MM.1S (cell line): ENCODE measurements at regions not wholly inside any gene's neighbourhood (a gene's known extent, or its start where the extent isn't known, plus 50 kb on each side); places are given as distances from the start of the nearest gene placed in this dataset.

ENCODE experiments used
- CTCF ChIP-seq: fragments of 300-600 bp; sonication (generic); IDR thresholded peaks from 2 replicates; pipeline ENCODE4 v1.5.1; 2016; ENCODE audit warnings: antibody characterized with exemption, low read length, mixed read lengths
- EZH2 ChIP-seq: fragments of 300-600 bp; sonication (generic); optimal IDR thresholded peaks from 2 replicates; pipeline ENCODE3; 2017; ENCODE audit warnings: low read depth, mild to moderate bottlenecking, antibody characterized with exemption, low read length, mixed read lengths
- EZH2phosphoT487 ChIP-seq: fragments of 300-600 bp; sonication (generic); IDR thresholded peaks from 2 replicates; pipeline ENCODE4 v1.6.1; 2018; ENCODE audit warnings: antibody characterized with exemption, low read length

GRCh38 chr2:234847639-234848038 is 104.2 kb upstream of the SH3BP4 start:
- TF ChIP-seq EZH2, result no peak
- TF ChIP-seq CTCF, result no peak
- no peak for TF ChIP-seq EZH2phosphoT487
